ENCODE measurements at regions not wholly inside any gene's neighbourhood (a gene's known extent, or its start where the extent isn't known, plus 50 kb on each side); places are given as distances from the start of the nearest gene placed in this dataset.
A peak's percentile ranks its signal among the peaks of the same experiment; 100 is the strongest.

GRCh38 chr1:55916481-55916880, 662.9 kb downstream of the PLPP3 start:
- H3K4me2 ChIP-seq (ENCODE audit: unreplicated experiment) = peak overlapping the region; percentile 5
- no peaks in the 10 kb centered on the region for H3K36me3 ChIP-seq (ENCODE audit: low read depth)
- peaks cover 12% of the 10 kb centered on the region for H3K4me1 ChIP-seq (ENCODE audit: insufficient read depth)
- peak overlapping the region; percentile 49 for H3K9ac ChIP-seq
- no peak overlapping the region for H3K4me3 ChIP-seq
- H2AFZ ChIP-seq = no peak overlapping the region
- no peaks in the 10 kb centered on the region for H3K9me2 ChIP-seq (ENCODE audit: insufficient read depth)
- H3F3A ChIP-seq (ENCODE audit: insufficient read depth) = no peaks in the 10 kb centered on the region
- in situ Hi-C loops (cut with MboI) = no loop called here
- H3K79me2 ChIP-seq (ENCODE audit: insufficient read depth) = no peaks in the 10 kb centered on the region
- H3K9me3 ChIP-seq (ENCODE audit: low read depth) = no peaks in the 10 kb centered on the region
- H3K27me3 ChIP-seq (replicated peaks; ENCODE audit: insufficient read depth) = no peaks in the 10 kb centered on the region
- WGBS, 2 experiments (ENCODE audit: low coverage in 1 of 2, low lambda C conversion rate in 2 of 2, missing lambda C conversion rate in 2 of 2) = 0 to 4% methylated on average over 2 of the region's 2 CpGs
- H3K27ac ChIP-seq = peak overlapping the region; percentile 60
- peak; percentile 83 for DNase-seq
- no peak for TF ChIP-seq EZH2 (IDR thresholded peaks at IDR 0.05; ENCODE audit: insufficient read depth, poor library complexity, severe bottlenecking)
- no peak for TF ChIP-seq EZH2phosphoT487 (IDR thresholded peaks at IDR 0.05; ENCODE audit: insufficient read depth, low read depth)
- H4K20me1 ChIP-seq (ENCODE audit: insufficient read depth) = no peaks in the 10 kb centered on the region

- H3F3A ChIP-seq (ENCODE audit: insufficient read depth) = no peaks in the 10 kb centered on the region
- in situ Hi-C loops (cut with MboI) = no loop called here
- 90 to 93% methylated on average over 7 of the region's 7 CpGs for WGBS, 2 experiments (ENCODE audit: low coverage in 1 of 2, low lambda C conversion rate in 2 of 2, missing lambda C conversion rate in 2 of 2)
- no peaks in the 10 kb centered on the region for H3K79me2 ChIP-seq (ENCODE audit: insufficient read depth)
- no peak for DNase-seq
- no peak overlapping the region for H3K4me2 ChIP-seq (ENCODE audit: unreplicated experiment)
- H3K9me3 ChIP-seq (ENCODE audit: low read depth) = no peaks in the 10 kb centered on the region
- H3K4me1 ChIP-seq (ENCODE audit: insufficient read depth) = peaks cover 12% of the 10 kb centered on the region
- no peak overlapping the region for H3K9ac ChIP-seq
- H3K27ac ChIP-seq = no peak overlapping the region
- TF ChIP-seq EZH2 (IDR thresholded peaks at IDR 0.05; ENCODE audit: insufficient read depth, poor library complexity, severe bottlenecking) (no peak), EZH2phosphoT487 (IDR thresholded peaks at IDR 0.05; ENCODE audit: insufficient read depth, low read depth) (no peak)
- no peaks in the 10 kb centered on the region for H3K36me3 ChIP-seq (ENCODE audit: low read depth)
- H4K20me1 ChIP-seq (ENCODE audit: insufficient read depth) = no peaks in the 10 kb centered on the region
- H3K27me3 ChIP-seq (replicated peaks; ENCODE audit: insufficient read depth) = no peaks in the 10 kb centered on the region
- H2AFZ ChIP-seq = no peak overlapping the region
- H3K9me2 ChIP-seq (ENCODE audit: insufficient read depth) = no peaks in the 10 kb centered on the region
- no peak overlapping the region for H3K4me3 ChIP-seq
These were observed 665.8 kb downstream of the PLPP3 start for GRCh38 chr1:55913565-55913964.

GRCh38 chr1:55912438-55912837, 666.9 kb downstream of the PLPP3 start:
- Histone ChIP-seq H3K27ac (no peak overlapping the region), H3K27me3 (replicated peaks; ENCODE audit: insufficient read depth) (no peaks in the 10 kb centered on the region), H3K9me2 (ENCODE audit: insufficient read depth) (no peaks in the 10 kb centered on the region), H4K20me1 (ENCODE audit: insufficient read depth) (no peaks in the 10 kb centered on the region), H3F3A (ENCODE audit: insufficient read depth) (no peaks in the 10 kb centered on the region), H3K36me3 (ENCODE audit: low read depth) (no peaks in the 10 kb centered on the region), H3K9me3 (ENCODE audit: low read depth) (no peaks in the 10 kb centered on the region), H3K4me2 (ENCODE audit: unreplicated experiment) (no peak overlapping the region), H2AFZ (no peak overlapping the region), H3K4me3 (no peak overlapping the region), H3K9ac (no peak overlapping the region), H3K4me1 (ENCODE audit: insufficient read depth) (peaks cover 12% of the 10 kb centered on the region), H3K79me2 (ENCODE audit: insufficient read depth) (no peaks in the 10 kb centered on the region)
- WGBS, 2 experiments (ENCODE audit: low coverage in 1 of 2, low lambda C conversion rate in 2 of 2, missing lambda C conversion rate in 2 of 2) = 84 to 95% methylated on average over 5 to 6 of the region's 6 CpGs
- in situ Hi-C loops (cut with MboI) = no loop called here
- DNase-seq = no peak
- TF ChIP-seq EZH2phosphoT487 (IDR thresholded peaks at IDR 0.05; ENCODE audit: insufficient read depth, low read depth) (no peak), EZH2 (IDR thresholded peaks at IDR 0.05; ENCODE audit: insufficient read depth, poor library complexity, severe bottlenecking) (no peak)

GRCh38 chr1:55904541-55904940, 674.8 kb downstream of the PLPP3 start:
- WGBS, 2 experiments (ENCODE audit: low coverage in 1 of 2, low lambda C conversion rate in 2 of 2, missing lambda C conversion rate in 2 of 2) = 98 to 100% methylated on average over 3 of the region's 3 CpGs
- H3K27ac ChIP-seq = no peak overlapping the region

GRCh38 chr1:55898181-55898580, 681.2 kb downstream of the PLPP3 start:
- no peaks in the 10 kb centered on the region for H3K9me2 ChIP-seq (ENCODE audit: insufficient read depth)
- peak overlapping the region; percentile 55 for H3K27ac ChIP-seq
- H3K79me2 ChIP-seq (ENCODE audit: insufficient read depth) = no peaks in the 10 kb centered on the region
- in situ Hi-C loops (cut with MboI) = no loop called here
- no peaks in the 10 kb centered on the region for H3K9me3 ChIP-seq (ENCODE audit: low read depth)
- H3K4me3 ChIP-seq = no peak overlapping the region
- H3K27me3 ChIP-seq (replicated peaks; ENCODE audit: insufficient read depth) = no peaks in the 10 kb centered on the region
- TF ChIP-seq EZH2phosphoT487 (IDR thresholded peaks at IDR 0.05; ENCODE audit: insufficient read depth, low read depth) = no peak
- no peak for TF ChIP-seq EZH2 (IDR thresholded peaks at IDR 0.05; ENCODE audit: insufficient read depth, poor library complexity, severe bottlenecking)
- no peaks in the 10 kb centered on the region for H4K20me1 ChIP-seq (ENCODE audit: insufficient read depth)
- no peak overlapping the region for H2AFZ ChIP-seq
- H3K9ac ChIP-seq = no peak overlapping the region
- H3K4me1 ChIP-seq (ENCODE audit: insufficient read depth) = peaks cover 7% of the 10 kb centered on the region; the same call in 1 of the 2 replicates
- peak; percentile 78 for DNase-seq
- H3K4me2 ChIP-seq (ENCODE audit: unreplicated experiment) = no peak overlapping the region
- H3F3A ChIP-seq (ENCODE audit: insufficient read depth) = no peaks in the 10 kb centered on the region
- H3K36me3 ChIP-seq (ENCODE audit: low read depth) = no peaks in the 10 kb centered on the region
- WGBS, 2 experiments (ENCODE audit: low coverage in 1 of 2, low lambda C conversion rate in 2 of 2, missing lambda C conversion rate in 2 of 2) = 75 to 84% methylated on average over 1 of the region's 1 CpG

More at GRCh38 chr1:55904541-55904940, 674.8 kb downstream of the PLPP3 start:
- TF ChIP-seq EZH2phosphoT487 (IDR thresholded peaks at IDR 0.05; ENCODE audit: insufficient read depth, low read depth) = no peak
- TF ChIP-seq EZH2 (IDR thresholded peaks at IDR 0.05; ENCODE audit: insufficient read depth, poor library complexity, severe bottlenecking) = no peak
- Histone ChIP-seq H3K27me3 (replicated peaks; ENCODE audit: insufficient read depth) (no peaks in the 10 kb centered on the region), H3K79me2 (ENCODE audit: insufficient read depth) (no peaks in the 10 kb centered on the region), H3K4me1 (ENCODE audit: insufficient read depth) (no peaks in the 10 kb centered on the region), H3K4me3 (no peak overlapping the region), H4K20me1 (ENCODE audit: insufficient read depth) (no peaks in the 10 kb centered on the region), H3K9ac (no peak overlapping the region), H3F3A (ENCODE audit: insufficient read depth) (no peaks in the 10 kb centered on the region), H3K9me3 (ENCODE audit: low read depth) (no peaks in the 10 kb centered on the region), H3K4me2 (ENCODE audit: unreplicated experiment) (no peak overlapping the region), H2AFZ (no peak overlapping the region), H3K36me3 (ENCODE audit: low read depth) (no peaks in the 10 kb centered on the region), H3K9me2 (ENCODE audit: insufficient read depth) (peaks cover 5% of the 10 kb centered on the region; the same call in 1 of the 2 replicates)
- in situ Hi-C loops (cut with MboI) = no loop called here
- no peak for DNase-seq
